OCI-M1 (cell line): ENCODE measurements at regions not wholly inside any gene's neighbourhood (a gene's known extent, or its start where the extent isn't known, plus 50 kb on each side); places are given as distances from the start of the nearest gene placed in this dataset.
"Not testable (repeated sequence)": the region's sequence is repeated elsewhere in the genome, so short reads cannot be mapped to it uniquely, and the experiment has no call there.

Experiments used
- DNase-seq: peaks from one replicate; lab custom pipeline; 2025; lab: John Stamatoyannopoulos, UW

DNA sequence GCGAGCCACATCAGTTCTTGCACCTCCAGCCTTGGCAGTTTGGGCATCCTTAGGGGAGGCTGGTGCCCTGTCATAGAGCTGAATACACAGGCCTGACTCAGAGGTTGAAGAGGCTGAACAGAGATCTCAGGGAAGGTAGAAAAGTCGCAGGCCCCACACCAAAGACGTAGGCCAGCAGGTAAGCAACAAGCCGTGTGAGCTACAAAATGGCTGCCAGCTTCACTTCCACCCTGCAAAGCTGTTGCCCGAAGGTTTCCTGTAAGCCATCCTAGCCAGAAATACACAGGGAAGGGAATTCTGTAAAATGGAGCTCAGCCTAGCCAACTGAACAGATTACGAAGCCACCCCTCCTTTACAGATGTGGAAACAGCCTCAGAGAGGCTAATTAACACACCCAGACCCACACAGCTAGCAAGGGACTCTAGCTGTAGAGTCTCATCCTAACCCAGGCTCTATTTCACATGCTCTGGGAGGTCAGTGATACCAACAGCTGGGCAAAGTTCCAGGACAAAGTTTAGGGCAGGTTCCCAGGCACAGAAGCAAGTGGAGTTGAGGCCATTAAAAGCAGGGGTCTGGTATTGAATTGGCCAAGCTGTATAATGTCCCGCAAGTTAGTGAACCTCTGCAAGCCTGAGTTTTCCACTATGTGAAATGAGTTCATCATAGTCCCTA, 66.3 kb upstream of the RASGRF1 start:
- DNase-seq: no peak

DNA sequence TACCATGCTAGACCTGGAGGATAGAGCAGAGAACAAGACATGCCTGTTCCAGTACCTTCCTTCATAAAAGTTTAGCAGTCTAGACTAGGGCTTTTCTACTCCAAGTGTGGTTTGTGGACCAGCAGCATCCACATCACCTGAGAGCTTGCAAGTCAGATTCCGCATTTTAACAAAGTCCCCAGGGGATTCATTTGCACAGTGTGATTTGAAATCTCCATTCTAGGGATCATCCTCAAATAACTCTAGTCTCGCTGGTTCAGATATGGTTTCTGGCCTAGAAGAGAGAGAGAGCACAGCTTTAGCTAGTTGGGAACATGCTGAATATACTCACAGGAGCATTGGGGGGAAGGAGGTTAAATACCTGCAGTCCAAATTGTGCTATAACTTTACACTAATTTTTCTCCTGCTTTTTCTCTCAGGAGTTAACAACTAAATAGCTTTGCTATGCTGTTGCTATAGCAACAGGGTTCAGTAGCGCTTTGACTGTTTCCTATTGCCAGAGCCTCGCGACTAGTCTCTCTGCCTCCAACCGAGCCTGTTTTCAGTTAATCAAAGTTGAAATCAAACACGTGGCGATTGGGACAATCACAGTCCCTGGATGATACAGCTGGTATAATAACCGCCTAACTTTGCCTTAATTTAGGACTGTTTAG, 64.0 kb upstream of the RASGRF1 start:
- no peak for DNase-seq

- DNase-seq: not testable (repeated sequence)
These were observed 53.7 kb upstream of the RASGRF1 start for GRCh38 chr15:79144290-79144689.

DNA sequence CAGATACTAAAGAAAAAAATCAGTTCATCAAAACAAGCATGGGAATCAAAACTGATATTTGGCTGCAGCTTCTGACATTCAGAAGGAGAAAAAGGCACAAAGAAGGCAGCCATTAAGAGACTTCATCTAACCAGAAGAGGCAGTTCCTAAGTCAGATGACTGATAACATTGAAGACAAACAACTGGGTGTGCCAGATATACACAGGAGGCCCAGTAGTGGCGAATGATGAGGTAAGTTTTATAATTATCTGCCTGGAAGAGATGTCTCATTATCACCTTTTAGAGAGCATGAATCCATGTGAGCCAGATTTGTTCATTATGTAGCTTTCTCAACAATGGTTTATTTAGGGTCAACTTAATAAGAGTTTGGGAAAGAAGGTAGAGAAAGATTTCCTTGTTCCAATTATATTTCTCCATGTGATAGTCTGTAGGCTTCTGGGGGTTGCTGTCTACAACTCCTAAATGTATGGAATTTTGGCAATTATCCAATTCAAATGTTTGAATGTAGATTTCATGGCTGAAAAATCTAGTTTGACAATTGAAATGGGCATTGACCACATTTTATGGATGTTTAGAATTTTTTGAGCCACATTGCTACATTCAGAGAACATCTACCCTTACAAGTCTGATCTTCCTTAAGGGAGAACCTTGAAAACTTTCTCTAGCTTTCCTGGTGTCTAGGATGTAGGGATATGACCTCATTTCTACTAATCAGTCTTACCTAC, 50.4 kb upstream of the RASGRF1 start:
- DNase-seq: no peak
